K562 (cell line): ENCODE measurements at regions not wholly inside any gene's neighbourhood (a gene's known extent, or its start where the extent isn't known, plus 50 kb on each side); places are given as distances from the start of the nearest gene placed in this dataset.

Experiments used
- GTF2E2 ChIP-seq: fragments of 200-800 bp; sonication (Bioruptor generic); IDR thresholded peaks from 2 replicates; pipeline ENCODE4 v1.6.1; 2016; ENCODE audit warnings: missing genetic modification characterization, missing compliant biosample characterization
- MAFF ChIP-seq: IDR thresholded peaks from 2 replicates; pipeline ENCODE4 v1.6.1; 2012; ENCODE audit warnings: low read length, improper control_type of control experiment
- NFXL1 ChIP-seq: fragments of 450-650 bp; formaldehyde crosslinking; IDR thresholded peaks from 2 replicates; pipeline ENCODE4 v1.4.0; 2021; ENCODE audit warnings: mild to moderate bottlenecking
- NONO ChIP-seq, 2 experiments: fragments of 200-400 bp in 1 of 2; fragments of 450-650 bp in 1 of 2; formaldehyde crosslinking in 1 of 2; IDR thresholded peaks; 2 replicates each; pipeline ENCODE4 v1.6.1; 2017; ENCODE audit warnings: low read depth in 2 of 2, mild to moderate bottlenecking in 2 of 2, moderate library complexity in 2 of 2, low read length in 1 of 2
- SAFB2 ChIP-seq: fragments of 200-400 bp; formaldehyde crosslinking; IDR thresholded peaks from 2 replicates; pipeline ENCODE4 v1.6.1; 2018; ENCODE audit warnings: borderline replicate concordance, low read length, low read depth, moderate library complexity; ENCODE audit not compliant: severe bottlenecking
- ZSCAN32 ChIP-seq: fragments of 450-650 bp; formaldehyde crosslinking; IDR thresholded peaks from 2 replicates; pipeline ENCODE4 v1.4.0; 2020; ENCODE audit warnings: mild to moderate bottlenecking, moderate library complexity
- TF ChIP-seq, protein P1 (sequence below): fragments of 450-650 bp; IDR thresholded peaks from 2 replicates; pipeline ENCODE4 v1.6.1; 2016; ENCODE audit warnings: low read depth
- TF ChIP-seq, protein P2 (sequence below): IDR thresholded peaks from 2 replicates; pipeline ENCODE4 v1.6.1; 2011; ENCODE audit warnings: borderline replicate concordance, low read depth, mild to moderate bottlenecking, moderate library complexity, low read length; ENCODE audit not compliant: insufficient read depth, poor library complexity, severe bottlenecking
- TF ChIP-seq, protein P3 (sequence below): IDR thresholded peaks from 2 replicates; pipeline ENCODE4 v1.6.1; 2011; ENCODE audit not compliant: insufficient read length; ENCODE audit errors: extremely low read depth
- TF ChIP-seq, protein P4 (sequence below): sonication (generic); formaldehyde crosslinking; IDR thresholded peaks from 2 replicates; pipeline ENCODE4 v1.8.1; 2023; ENCODE audit warnings: mild to moderate bottlenecking, missing genetic modification reagents, moderate library complexity
- TF ChIP-seq, protein P5 (sequence below), 2 experiments: IDR thresholded peaks; 2 replicates each; pipeline ENCODE4 v1.6.1; 2012; ENCODE audit warnings: improper control_type of control experiment in 2 of 2, low read depth in 2 of 2, low read length in 2 of 2, borderline replicate concordance in 1 of 2

DNA sequence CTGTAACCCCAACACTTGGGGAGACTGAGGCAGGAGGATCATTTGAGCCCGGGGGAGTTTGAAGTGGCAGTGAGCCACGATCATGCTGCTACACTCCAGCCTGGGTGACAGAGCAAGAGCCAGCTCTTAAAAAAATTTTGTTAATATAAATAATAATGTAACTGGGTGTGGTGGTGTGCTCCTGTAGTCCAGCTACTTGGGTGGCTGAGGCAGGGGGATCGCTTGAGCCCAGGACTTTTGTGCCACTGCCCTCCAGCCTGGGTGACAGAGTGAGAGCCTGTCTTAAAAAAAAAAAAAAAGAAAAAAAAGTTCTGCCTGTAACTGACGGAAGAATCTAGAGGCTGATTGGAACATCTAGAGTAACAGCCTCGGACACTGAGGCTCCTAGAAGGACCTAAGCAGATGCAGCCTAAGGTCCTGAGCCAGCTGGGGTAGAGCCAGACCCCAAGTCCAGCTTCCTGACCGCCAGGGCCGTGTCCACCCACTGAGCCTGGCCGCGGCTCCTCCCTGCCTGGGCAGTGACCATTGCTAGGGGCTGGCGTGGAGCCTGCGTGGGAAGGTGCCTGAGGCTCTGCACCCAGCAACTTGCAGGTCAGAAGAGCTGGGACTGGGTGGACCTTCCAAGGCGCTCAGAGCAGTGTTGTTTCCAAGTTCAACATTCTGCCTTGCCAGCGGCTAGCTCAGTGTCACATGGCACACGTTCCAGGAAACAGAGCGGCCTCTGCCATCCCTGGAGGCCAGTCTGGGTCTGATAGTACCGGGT lies 209.4 kb upstream of the CIBAR2 start (continued):
- TF ChIP-seq, protein P1, sequence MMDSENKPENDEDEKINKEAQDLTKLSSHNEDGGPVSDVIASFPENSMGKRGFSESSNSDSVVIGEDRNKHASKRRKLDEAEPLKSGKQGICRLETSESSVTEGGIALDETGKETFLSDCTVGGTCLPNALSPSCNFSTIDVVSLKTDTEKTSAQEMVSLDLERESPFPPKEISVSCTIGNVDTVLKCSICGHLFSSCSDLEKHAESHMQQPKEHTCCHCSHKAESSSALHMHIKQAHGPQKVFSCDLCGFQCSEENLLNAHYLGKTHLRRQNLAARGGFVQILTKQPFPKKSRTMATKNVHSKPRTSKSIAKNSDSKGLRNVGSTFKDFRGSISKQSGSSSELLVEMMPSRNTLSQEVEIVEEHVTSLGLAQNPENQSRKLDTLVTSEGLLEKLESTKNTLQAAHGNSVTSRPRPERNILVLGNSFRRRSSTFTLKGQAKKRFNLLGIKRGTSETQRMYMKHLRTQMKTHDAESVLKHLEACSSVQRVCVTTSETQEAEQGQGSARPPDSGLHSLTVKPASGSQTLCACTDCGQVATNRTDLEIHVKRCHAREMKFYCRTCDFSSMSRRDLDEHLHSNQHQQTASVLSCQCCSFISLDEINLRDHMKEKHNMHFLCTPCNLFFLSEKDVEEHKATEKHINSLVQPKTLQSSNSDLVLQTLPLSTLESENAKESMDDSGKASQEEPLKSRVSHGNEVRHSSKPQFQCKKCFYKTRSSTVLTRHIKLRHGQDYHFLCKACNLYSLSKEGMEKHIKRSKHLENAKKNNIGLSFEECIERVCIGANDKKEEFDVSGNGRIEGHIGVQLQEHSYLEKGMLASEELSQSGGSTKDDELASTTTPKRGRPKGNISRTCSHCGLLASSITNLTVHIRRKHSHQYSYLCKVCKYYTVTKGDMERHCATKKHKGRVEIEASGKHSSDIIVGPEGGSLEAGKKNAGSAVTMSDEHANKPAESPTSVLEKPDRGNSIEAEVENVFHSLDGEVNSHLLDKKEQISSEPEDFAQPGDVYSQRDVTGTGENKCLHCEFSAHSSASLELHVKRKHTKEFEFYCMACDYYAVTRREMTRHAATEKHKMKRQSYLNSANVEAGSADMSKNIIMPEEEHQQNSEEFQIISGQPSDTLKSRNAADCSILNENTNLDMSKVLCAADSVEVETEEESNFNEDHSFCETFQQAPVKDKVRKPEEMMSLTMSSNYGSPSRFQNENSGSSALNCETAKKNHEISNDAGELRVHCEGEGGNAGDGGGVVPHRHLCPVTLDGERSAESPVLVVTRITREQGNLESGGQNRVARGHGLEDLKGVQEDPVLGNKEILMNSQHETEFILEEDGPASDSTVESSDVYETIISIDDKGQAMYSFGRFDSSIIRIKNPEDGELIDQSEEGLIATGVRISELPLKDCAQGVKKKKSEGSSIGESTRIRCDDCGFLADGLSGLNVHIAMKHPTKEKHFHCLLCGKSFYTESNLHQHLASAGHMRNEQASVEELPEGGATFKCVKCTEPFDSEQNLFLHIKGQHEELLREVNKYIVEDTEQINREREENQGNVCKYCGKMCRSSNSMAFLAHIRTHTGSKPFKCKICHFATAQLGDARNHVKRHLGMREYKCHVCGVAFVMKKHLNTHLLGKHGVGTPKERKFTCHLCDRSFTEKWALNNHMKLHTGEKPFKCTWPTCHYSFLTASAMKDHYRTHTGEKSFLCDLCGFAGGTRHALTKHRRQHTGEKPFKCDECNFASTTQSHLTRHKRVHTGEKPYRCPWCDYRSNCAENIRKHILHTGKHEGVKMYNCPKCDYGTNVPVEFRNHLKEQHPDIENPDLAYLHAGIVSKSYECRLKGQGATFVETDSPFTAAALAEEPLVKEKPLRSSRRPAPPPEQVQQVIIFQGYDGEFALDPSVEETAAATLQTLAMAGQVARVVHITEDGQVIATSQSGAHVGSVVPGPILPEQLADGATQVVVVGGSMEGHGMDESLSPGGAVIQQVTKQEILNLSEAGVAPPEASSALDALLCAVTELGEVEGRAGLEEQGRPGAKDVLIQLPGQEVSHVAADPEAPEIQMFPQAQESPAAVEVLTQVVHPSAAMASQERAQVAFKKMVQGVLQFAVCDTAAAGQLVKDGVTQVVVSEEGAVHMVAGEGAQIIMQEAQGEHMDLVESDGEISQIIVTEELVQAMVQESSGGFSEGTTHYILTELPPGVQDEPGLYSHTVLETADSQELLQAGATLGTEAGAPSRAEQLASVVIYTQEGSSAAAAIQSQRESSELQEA, result no peak
- no peak for TF ChIP-seq NFXL1 (CRISPR knock-in tag)
- TF ChIP-seq, protein P2, sequence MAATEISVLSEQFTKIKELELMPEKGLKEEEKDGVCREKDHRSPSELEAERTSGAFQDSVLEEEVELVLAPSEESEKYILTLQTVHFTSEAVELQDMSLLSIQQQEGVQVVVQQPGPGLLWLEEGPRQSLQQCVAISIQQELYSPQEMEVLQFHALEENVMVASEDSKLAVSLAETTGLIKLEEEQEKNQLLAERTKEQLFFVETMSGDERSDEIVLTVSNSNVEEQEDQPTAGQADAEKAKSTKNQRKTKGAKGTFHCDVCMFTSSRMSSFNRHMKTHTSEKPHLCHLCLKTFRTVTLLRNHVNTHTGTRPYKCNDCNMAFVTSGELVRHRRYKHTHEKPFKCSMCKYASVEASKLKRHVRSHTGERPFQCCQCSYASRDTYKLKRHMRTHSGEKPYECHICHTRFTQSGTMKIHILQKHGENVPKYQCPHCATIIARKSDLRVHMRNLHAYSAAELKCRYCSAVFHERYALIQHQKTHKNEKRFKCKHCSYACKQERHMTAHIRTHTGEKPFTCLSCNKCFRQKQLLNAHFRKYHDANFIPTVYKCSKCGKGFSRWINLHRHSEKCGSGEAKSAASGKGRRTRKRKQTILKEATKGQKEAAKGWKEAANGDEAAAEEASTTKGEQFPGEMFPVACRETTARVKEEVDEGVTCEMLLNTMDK, result no peak
- TF ChIP-seq SAFB2, result no peak
- TF ChIP-seq, protein P3, sequence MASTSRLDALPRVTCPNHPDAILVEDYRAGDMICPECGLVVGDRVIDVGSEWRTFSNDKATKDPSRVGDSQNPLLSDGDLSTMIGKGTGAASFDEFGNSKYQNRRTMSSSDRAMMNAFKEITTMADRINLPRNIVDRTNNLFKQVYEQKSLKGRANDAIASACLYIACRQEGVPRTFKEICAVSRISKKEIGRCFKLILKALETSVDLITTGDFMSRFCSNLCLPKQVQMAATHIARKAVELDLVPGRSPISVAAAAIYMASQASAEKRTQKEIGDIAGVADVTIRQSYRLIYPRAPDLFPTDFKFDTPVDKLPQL, result no peak
- TF ChIP-seq MAFF, result no peak
- TF ChIP-seq NONO (IDR thresholded peaks at IDR 0.05; ENCODE audit: low read depth in 2 of 2, low read length in 1 of 2), result 0 out of 4 replicates have a peak, but pooled peaks of 1 of the 2 experiments have one; percentile 39
- TF ChIP-seq ZSCAN32 (CRISPR knock-in tag), result peak; percentile 11; the same call in 1 of the 2 replicates
- TF ChIP-seq, protein P4, sequence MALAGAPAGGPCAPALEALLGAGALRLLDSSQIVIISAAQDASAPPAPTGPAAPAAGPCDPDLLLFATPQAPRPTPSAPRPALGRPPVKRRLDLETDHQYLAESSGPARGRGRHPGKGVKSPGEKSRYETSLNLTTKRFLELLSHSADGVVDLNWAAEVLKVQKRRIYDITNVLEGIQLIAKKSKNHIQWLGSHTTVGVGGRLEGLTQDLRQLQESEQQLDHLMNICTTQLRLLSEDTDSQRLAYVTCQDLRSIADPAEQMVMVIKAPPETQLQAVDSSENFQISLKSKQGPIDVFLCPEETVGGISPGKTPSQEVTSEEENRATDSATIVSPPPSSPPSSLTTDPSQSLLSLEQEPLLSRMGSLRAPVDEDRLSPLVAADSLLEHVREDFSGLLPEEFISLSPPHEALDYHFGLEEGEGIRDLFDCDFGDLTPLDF (CRISPR knock-in tag), result no peak
- TF ChIP-seq, protein P5, sequence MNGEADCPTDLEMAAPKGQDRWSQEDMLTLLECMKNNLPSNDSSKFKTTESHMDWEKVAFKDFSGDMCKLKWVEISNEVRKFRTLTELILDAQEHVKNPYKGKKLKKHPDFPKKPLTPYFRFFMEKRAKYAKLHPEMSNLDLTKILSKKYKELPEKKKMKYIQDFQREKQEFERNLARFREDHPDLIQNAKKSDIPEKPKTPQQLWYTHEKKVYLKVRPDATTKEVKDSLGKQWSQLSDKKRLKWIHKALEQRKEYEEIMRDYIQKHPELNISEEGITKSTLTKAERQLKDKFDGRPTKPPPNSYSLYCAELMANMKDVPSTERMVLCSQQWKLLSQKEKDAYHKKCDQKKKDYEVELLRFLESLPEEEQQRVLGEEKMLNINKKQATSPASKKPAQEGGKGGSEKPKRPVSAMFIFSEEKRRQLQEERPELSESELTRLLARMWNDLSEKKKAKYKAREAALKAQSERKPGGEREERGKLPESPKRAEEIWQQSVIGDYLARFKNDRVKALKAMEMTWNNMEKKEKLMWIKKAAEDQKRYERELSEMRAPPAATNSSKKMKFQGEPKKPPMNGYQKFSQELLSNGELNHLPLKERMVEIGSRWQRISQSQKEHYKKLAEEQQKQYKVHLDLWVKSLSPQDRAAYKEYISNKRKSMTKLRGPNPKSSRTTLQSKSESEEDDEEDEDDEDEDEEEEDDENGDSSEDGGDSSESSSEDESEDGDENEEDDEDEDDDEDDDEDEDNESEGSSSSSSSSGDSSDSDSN (IDR thresholded peaks at IDR 0.05; ENCODE audit: borderline replicate concordance in 1 of 2, low read depth in 2 of 2, low read length in 2 of 2), result peak; percentile 62 to 77; a peak in 2 of 4 replicates
- no peak; the same call in 1 of the 2 replicates for TF ChIP-seq GTF2E2
